NCI-H510A treated with DMSO at 0.1 percent for 48 hours (cell line): ENCODE measurements at regions not wholly inside any gene's neighbourhood (a gene's known extent, or its start where the extent isn't known, plus 50 kb on each side); places are given as distances from the start of the nearest gene placed in this dataset.

Experiments
- DNase-seq: peaks from one replicate; lab custom pipeline; 2025; lab: John Stamatoyannopoulos, UW

- no peak for DNase-seq
Observed at GRCh38 chr6:82740072-82740471, 325.6 kb downstream of the UBE3D start.

- no peak for DNase-seq
Observed at GRCh38 chr6:82741325-82741995, 324.2 kb downstream of the UBE3D start.

- DNase-seq = no peak
Observed at GRCh38 chr6:82741996-82742385, 323.6 kb downstream of the UBE3D start.

- DNase-seq = no peak
Observed at GRCh38 chr6:82744286-82745015, 321.2 kb downstream of the UBE3D start.

- no peak for DNase-seq
Observed at GRCh38 chr6:82750556-82750955, 315.1 kb downstream of the UBE3D start.

- DNase-seq = no peak
Observed at GRCh38 chr6:82751718-82752117, 313.9 kb downstream of the UBE3D start.

GRCh38 chr6:82761674-82762345 is 303.8 kb downstream of the UBE3D start:
- DNase-seq = no peak

GRCh38 chr6:82766476-82766875 is 299.2 kb downstream of the UBE3D start:
- no peak for DNase-seq

GRCh38 chr6:82767037-82767436 is 298.6 kb downstream of the UBE3D start:
- no peak for DNase-seq

- DNase-seq = no peak
Observed at GRCh38 chr6:82767447-82767846, 298.2 kb downstream of the UBE3D start.

- no peak for DNase-seq
Observed at GRCh38 chr6:82772851-82773717, 292.6 kb downstream of the UBE3D start.

GRCh38 chr6:82775361-82775760 is 290.3 kb downstream of the UBE3D start:
- no peak for DNase-seq

GRCh38 chr6:82775981-82776380 is 289.7 kb downstream of the UBE3D start:
- DNase-seq = no peak

- DNase-seq = no peak
Observed at GRCh38 chr6:82779041-82779440, 286.6 kb downstream of the UBE3D start.

GRCh38 chr6:82780334-82780733 is 285.3 kb downstream of the UBE3D start:
- DNase-seq = no peak

- no peak for DNase-seq
Observed at GRCh38 chr6:82781620-82782204, 283.9 kb downstream of the UBE3D start.

GRCh38 chr6:82783587-82784236 is 281.9 kb downstream of the UBE3D start:
- DNase-seq = peak; percentile 34

- DNase-seq = peak; percentile 14
Observed at GRCh38 chr6:82785206-82785605, 280.4 kb downstream of the UBE3D start.

GRCh38 chr6:82786248-82786647 is 279.4 kb downstream of the UBE3D start:
- DNase-seq = peak; percentile 63

- no peak for DNase-seq
Observed at GRCh38 chr6:82795940-82796339, 269.7 kb downstream of the UBE3D start.

- no peak for DNase-seq
Observed at GRCh38 chr6:82801083-82801482, 264.6 kb downstream of the UBE3D start.
